A549 (cell line): ENCODE measurements at regions not wholly inside any gene's neighbourhood (a gene's known extent, or its start where the extent isn't known, plus 50 kb on each side); places are given as distances from the start of the nearest gene placed in this dataset.

Experiments used
- CHD2 ChIP-seq: fragments of 150-350 bp; IDR thresholded peaks from 2 replicates; pipeline ENCODE4 v1.6.1; 2014; ENCODE audit warnings: low read length; ENCODE audit not compliant: partially characterized antibody
- FOSL2 ChIP-seq, 2 experiments: fragments of 450-650 bp in 1 of 2; fragments of >200 bp in 1 of 2; sonication (Bioruptor Twin) in 1 of 2; formaldehyde crosslinking; IDR thresholded peaks; 2 replicates each; pipeline versions ENCODE4 v1.5.0 to v1.6.1; 2016 to 2020; ENCODE audit warnings: mild to moderate bottlenecking in 1 of 2, moderate library complexity in 1 of 2
- JUN ChIP-seq, 2 experiments: fragments of >200 bp; sonication (Bioruptor Twin); formaldehyde crosslinking; IDR thresholded peaks; 2 replicates in 1 of 2; 3 replicates in 1 of 2; pipeline ENCODE4 v1.6.1; 2016 to 2017
- MAFK ChIP-seq: fragments of 450-650 bp; IDR thresholded peaks from 2 replicates; pipeline ENCODE4 v1.6.1; 2014; ENCODE audit not compliant: partially characterized antibody
- POLR2A ChIP-seq: IDR thresholded peaks from 2 replicates; pipeline ENCODE4 v1.6.1; 2012; ENCODE audit warnings: mild to moderate bottlenecking, low read length
- RAD21 ChIP-seq, 2 experiments: fragments of >200 bp in 1 of 2; sonication (Bioruptor Twin) in 1 of 2; formaldehyde crosslinking in 1 of 2; IDR thresholded peaks in 1 of 2; conservative IDR thresholded peaks in 1 of 2; 2 replicates in 1 of 2; 3 replicates in 1 of 2; pipeline ENCODE4 v1.6.1; 2012 to 2018; ENCODE audit warnings: inconsistent platforms in 1 of 2
- RCOR1 ChIP-seq: fragments of 150-350 bp; IDR thresholded peaks from 2 replicates; pipeline ENCODE4 v1.6.1; 2014; ENCODE audit warnings: antibody characterized with exemption, low read length, low read depth
- RNF2 ChIP-seq: fragments of 200-600 bp; sonication (generic); IDR thresholded peaks from 2 replicates; pipeline ENCODE4 v1.6.1; 2016; ENCODE audit warnings: low read depth, mild to moderate bottlenecking, antibody characterized with exemption, moderate library complexity, borderline replicate concordance
- SMC3 ChIP-seq: fragments of >200 bp; sonication (Bioruptor Twin); formaldehyde crosslinking; IDR thresholded peaks from 3 replicates; pipeline ENCODE4 v1.6.1; 2018; ENCODE audit warnings: inconsistent platforms
- TP53 ChIP-seq: fragments of 250-450 bp; sonication (Bioruptor Pico); IDR thresholded peaks from 2 replicates; pipeline ENCODE4 v1.5.0; 2021; ENCODE audit warnings: mild to moderate bottlenecking, moderate library complexity
- TF ChIP-seq, protein P1 (sequence below): fragments of 200-600 bp; sonication (generic); IDR thresholded peaks from 2 replicates; pipeline ENCODE4 v1.6.1; 2016; ENCODE audit warnings: antibody characterized with exemption, mild to moderate bottlenecking, moderate library complexity
- TF ChIP-seq, protein P2 (sequence below): fragments of >200 bp; sonication (Bioruptor Twin); formaldehyde crosslinking; IDR thresholded peaks from 3 replicates; pipeline ENCODE4 v1.5.1; 2016
- TF ChIP-seq, protein P3 (sequence below): IDR thresholded peaks from 2 replicates; pipeline ENCODE4 v1.6.1; 2012
- TF ChIP-seq, protein P4 (sequence below): fragments of 150-350 bp; IDR thresholded peaks from 2 replicates; pipeline ENCODE4 v1.6.1; 2014; ENCODE audit warnings: low read depth, mild to moderate bottlenecking, low read length

DNA sequence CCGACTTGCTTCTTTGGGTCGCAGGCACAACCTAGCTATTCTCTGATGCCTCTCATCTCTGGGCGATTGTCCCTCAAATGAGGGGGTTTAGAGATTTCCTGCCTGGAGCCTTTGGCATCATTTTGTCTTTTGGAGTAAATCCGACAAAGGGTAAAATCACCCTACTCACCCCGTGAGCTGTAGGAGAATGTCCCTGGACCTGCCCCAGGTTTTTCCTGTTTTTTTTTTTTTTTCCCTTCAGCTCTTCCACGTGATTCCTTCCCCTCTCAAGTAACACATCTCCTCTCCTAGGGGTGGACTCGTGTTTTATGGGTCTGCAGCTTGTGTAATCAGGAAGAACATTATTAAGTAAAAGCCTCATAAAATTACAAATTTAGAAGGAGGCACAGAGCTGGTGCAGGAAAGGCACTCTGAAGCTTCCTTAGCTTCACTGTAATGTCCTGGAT lies 128.4 kb upstream of the ZNF746 start:
- TF ChIP-seq, protein P1, sequence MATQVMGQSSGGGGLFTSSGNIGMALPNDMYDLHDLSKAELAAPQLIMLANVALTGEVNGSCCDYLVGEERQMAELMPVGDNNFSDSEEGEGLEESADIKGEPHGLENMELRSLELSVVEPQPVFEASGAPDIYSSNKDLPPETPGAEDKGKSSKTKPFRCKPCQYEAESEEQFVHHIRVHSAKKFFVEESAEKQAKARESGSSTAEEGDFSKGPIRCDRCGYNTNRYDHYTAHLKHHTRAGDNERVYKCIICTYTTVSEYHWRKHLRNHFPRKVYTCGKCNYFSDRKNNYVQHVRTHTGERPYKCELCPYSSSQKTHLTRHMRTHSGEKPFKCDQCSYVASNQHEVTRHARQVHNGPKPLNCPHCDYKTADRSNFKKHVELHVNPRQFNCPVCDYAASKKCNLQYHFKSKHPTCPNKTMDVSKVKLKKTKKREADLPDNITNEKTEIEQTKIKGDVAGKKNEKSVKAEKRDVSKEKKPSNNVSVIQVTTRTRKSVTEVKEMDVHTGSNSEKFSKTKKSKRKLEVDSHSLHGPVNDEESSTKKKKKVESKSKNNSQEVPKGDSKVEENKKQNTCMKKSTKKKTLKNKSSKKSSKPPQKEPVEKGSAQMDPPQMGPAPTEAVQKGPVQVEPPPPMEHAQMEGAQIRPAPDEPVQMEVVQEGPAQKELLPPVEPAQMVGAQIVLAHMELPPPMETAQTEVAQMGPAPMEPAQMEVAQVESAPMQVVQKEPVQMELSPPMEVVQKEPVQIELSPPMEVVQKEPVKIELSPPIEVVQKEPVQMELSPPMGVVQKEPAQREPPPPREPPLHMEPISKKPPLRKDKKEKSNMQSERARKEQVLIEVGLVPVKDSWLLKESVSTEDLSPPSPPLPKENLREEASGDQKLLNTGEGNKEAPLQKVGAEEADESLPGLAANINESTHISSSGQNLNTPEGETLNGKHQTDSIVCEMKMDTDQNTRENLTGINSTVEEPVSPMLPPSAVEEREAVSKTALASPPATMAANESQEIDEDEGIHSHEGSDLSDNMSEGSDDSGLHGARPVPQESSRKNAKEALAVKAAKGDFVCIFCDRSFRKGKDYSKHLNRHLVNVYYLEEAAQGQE = no peak
- TF ChIP-seq, protein P2, sequence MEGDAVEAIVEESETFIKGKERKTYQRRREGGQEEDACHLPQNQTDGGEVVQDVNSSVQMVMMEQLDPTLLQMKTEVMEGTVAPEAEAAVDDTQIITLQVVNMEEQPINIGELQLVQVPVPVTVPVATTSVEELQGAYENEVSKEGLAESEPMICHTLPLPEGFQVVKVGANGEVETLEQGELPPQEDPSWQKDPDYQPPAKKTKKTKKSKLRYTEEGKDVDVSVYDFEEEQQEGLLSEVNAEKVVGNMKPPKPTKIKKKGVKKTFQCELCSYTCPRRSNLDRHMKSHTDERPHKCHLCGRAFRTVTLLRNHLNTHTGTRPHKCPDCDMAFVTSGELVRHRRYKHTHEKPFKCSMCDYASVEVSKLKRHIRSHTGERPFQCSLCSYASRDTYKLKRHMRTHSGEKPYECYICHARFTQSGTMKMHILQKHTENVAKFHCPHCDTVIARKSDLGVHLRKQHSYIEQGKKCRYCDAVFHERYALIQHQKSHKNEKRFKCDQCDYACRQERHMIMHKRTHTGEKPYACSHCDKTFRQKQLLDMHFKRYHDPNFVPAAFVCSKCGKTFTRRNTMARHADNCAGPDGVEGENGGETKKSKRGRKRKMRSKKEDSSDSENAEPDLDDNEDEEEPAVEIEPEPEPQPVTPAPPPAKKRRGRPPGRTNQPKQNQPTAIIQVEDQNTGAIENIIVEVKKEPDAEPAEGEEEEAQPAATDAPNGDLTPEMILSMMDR = no peak
- TF ChIP-seq RNF2 = no peak
- TF ChIP-seq JUN (IDR thresholded peaks at IDR 0.05) = no peak
- TF ChIP-seq, protein P3, sequence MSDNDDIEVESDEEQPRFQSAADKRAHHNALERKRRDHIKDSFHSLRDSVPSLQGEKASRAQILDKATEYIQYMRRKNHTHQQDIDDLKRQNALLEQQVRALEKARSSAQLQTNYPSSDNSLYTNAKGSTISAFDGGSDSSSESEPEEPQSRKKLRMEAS = no peak
- TF ChIP-seq POLR2A = no peak
- no peak for TF ChIP-seq FOSL2 (IDR thresholded peaks at IDR 0.05)
- no peak for TF ChIP-seq FOSL2 (CRISPR knock-in tag; IDR thresholded peaks at IDR 0.05)
- TF ChIP-seq TP53 (CRISPR knock-in tag) = no peak
- no peak for TF ChIP-seq RCOR1
- no peak for TF ChIP-seq MAFK
- TF ChIP-seq CHD2 = no peak
- TF ChIP-seq RAD21 (conservative IDR thresholded peaks at IDR 0.05 in 1 of 2, IDR thresholded peaks at IDR 0.05 in 1 of 2) = no peak
- TF ChIP-seq, protein P4, sequence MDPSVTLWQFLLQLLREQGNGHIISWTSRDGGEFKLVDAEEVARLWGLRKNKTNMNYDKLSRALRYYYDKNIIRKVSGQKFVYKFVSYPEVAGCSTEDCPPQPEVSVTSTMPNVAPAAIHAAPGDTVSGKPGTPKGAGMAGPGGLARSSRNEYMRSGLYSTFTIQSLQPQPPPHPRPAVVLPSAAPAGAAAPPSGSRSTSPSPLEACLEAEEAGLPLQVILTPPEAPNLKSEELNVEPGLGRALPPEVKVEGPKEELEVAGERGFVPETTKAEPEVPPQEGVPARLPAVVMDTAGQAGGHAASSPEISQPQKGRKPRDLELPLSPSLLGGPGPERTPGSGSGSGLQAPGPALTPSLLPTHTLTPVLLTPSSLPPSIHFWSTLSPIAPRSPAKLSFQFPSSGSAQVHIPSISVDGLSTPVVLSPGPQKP = no peak
- no peak for TF ChIP-seq SMC3
